ENCODE measurements at regions not wholly inside any gene's neighbourhood (a gene's known extent, or its start where the extent isn't known, plus 50 kb on each side); places are given as distances from the start of the nearest gene placed in this dataset.

DNA sequence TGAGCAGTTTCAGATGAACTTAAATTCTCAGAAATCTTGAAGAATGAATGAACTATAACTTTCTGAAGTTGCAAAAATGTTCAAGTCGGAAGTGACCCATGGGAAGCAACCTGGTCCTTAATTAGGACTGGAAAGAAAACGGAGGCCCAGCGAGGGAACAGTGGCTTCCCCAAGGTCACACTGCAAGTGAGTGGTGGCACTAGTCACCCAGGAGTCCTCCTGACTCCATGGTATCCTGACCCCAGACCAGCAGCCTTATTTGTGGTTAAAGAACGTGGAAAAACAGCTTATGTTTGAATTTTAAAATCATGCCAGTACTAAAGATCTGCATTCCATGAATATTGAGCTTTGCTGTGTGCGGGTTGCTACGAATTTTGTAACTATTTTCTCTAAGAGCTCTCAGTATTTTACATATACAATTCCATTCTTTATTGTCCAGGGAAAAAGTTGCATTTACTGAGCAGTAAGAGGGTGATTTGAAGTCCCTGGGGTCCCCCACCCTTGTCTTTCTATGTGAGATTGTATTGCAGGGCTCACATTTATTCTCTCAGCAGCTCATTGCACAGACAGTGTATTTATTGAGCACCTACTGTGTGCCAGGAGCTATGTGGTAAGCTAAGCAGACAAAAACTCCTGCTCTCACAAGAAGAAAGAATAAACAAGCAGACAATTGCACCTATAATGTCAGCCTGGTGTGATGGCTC, 61.6 kb upstream of the ATP5PO start:
- Histone ChIP-seq H3K27ac (ENCODE audit: low read depth in 1 of 2, low read length in 2 of 2) (peak overlapping the region; percentile 30 to 65), H3K27me3 (ENCODE audit: control insufficient read depth in 1 of 2, insufficient read depth in 2 of 2, low read length in 2 of 2) (no peaks in the 10 kb centered on the region), H3K4me1 (ENCODE audit: insufficient read depth, low read length) (peaks cover 34% of the 10 kb centered on the region), H3K4me3 (ENCODE audit: low read length) (no peak overlapping the region), H3K36me3 (ENCODE audit: insufficient read depth, low read length) (no peaks in the 10 kb centered on the region), H3K9me3 (ENCODE audit: control insufficient read depth in 1 of 2, insufficient read depth in 1 of 2, low read length in 2 of 2) (peaks cover 0 to 4% of the 10 kb centered on the region in 2 experiments)
- ATAC-seq (ENCODE audit: poor library complexity) (no peak), DNase-seq (no peak)
- peak overlapping the region; percentile 88 for H3K27ac Mint-ChIP-seq
- peaks cover 5% of the 10 kb centered on the region for H3K36me3 Mint-ChIP-seq (ENCODE audit: low read depth)
- peak overlapping the region; percentile 49 for H3K4me3 Mint-ChIP-seq
- intact Hi-C loops (cut with DNase I, micrococcal nuclease) = loop anchor here (5.0 kb wide), 2 partner anchors 40 to 55 kb away; no protein-coding TSS in a partner anchor
- no peaks in the 10 kb centered on the region for H3K27me3 Mint-ChIP-seq
- no peaks in the 10 kb centered on the region for H3K9me3 Mint-ChIP-seq
- ChIA-PET CTCF (interaction anchor here (3.5 to 3.9 kb wide), 2 partner anchors 53 to 96 kb away, joined by 8 to 20 read pairs; partner anchors contain the start of genes MRPS6 and SLC5A3), POLR2A (interaction anchor here (0.6 to 3.8 kb wide), 7 partner anchors 28 to 371 kb away, joined by 3 to 43 read pairs (median 4); no protein-coding TSS in a partner anchor)
- TF ChIP-seq, protein P1, sequence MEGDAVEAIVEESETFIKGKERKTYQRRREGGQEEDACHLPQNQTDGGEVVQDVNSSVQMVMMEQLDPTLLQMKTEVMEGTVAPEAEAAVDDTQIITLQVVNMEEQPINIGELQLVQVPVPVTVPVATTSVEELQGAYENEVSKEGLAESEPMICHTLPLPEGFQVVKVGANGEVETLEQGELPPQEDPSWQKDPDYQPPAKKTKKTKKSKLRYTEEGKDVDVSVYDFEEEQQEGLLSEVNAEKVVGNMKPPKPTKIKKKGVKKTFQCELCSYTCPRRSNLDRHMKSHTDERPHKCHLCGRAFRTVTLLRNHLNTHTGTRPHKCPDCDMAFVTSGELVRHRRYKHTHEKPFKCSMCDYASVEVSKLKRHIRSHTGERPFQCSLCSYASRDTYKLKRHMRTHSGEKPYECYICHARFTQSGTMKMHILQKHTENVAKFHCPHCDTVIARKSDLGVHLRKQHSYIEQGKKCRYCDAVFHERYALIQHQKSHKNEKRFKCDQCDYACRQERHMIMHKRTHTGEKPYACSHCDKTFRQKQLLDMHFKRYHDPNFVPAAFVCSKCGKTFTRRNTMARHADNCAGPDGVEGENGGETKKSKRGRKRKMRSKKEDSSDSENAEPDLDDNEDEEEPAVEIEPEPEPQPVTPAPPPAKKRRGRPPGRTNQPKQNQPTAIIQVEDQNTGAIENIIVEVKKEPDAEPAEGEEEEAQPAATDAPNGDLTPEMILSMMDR (IDR thresholded peaks at IDR 0.05) = no peak
- peaks cover 50% of the 10 kb centered on the region for H3K4me1 Mint-ChIP-seq (ENCODE audit: low read depth)

DNA sequence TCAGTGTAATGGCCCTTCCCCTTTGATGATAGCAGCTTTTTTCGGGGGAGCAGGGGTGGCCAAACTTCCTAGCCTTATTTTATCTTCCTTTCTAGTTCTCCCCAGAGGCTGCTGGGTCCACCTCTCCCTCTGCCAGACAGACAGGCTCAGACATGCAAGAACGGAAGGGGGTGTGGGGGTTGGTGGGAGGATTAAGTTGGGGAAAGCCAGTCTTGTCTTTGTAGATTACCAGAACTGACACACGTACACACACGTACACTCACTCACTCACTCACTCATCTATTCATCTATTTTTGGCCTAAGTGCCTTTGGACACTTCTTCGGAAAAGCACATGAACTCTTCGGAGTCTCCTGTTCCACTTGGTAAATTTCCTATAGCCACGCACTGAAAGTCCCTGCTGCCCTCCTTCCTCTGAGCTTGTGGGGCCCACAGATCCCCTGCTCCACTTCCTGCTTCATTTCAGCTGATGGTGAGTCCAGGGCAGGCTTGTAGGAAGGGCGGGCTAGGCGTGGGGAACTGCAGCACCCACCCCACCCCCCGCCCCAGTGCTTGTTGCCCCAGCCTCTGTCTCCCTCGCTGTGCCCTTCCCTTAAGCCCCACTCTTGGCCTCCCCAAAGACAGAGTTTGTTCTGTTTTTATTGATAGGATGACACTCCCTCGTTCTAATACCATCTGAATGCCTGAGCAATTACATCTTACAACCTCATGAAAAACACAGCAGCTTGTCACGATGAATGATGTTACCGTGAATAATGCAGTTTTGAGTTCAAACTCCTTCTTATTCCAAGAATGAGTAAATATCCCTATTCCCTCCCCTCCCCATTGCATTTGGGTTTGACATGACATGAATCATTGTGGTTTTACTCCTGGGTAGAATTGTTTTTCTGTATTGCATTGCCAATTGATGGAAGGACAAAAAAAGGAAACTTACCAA, 60.7 kb upstream of the ATP5PO start:
- peak; percentile 75 for ATAC-seq (ENCODE audit: poor library complexity)
- CTCF ChIA-PET = interaction anchor here (0.6 to 3.9 kb wide), 3 partner anchors 21 to 97 kb away, joined by 4 to 20 read pairs (median 8); partner anchors contain the start of genes MRPS6 and SLC5A3

More for the DNA sequence above, 60.7 kb upstream of the ATP5PO start:
- peak; percentile 19 to 80 (median 54) for DNase-seq
- H3K27me3 ChIP-seq (ENCODE audit: control insufficient read depth in 1 of 2, insufficient read depth in 2 of 2, low read length in 2 of 2) = no peaks in the 10 kb centered on the region
- H3K4me1 ChIP-seq (ENCODE audit: insufficient read depth, low read length) = peaks cover 34% of the 10 kb centered on the region
- intact Hi-C loops (cut with DNase I, micrococcal nuclease) = loop anchor here (5.0 kb wide), 2 partner anchors 39 to 54 kb away; no protein-coding TSS in a partner anchor
- peak overlapping the region; percentile 65 to 71 for H3K27ac ChIP-seq (ENCODE audit: low read depth in 1 of 2, low read length in 2 of 2)
- TF ChIP-seq, protein P1 (IDR thresholded peaks at IDR 0.05) = no peak
- peak overlapping the region; percentile 88 for H3K27ac Mint-ChIP-seq
- POLR2A ChIA-PET = interaction anchor here (0.6 to 3.8 kb wide), 8 partner anchors 28 to 1237 kb away, joined by 3 to 43 read pairs (median 4); no protein-coding TSS in a partner anchor
- peak overlapping the region; percentile 15 for H3K4me3 ChIP-seq (ENCODE audit: low read length)
- H3K36me3 ChIP-seq (ENCODE audit: insufficient read depth, low read length) = peaks cover 3% of the 10 kb centered on the region
- peak overlapping the region; percentile 49 for H3K4me3 Mint-ChIP-seq
- peaks cover 50% of the 10 kb centered on the region for H3K4me1 Mint-ChIP-seq (ENCODE audit: low read depth)
- H3K9me3 ChIP-seq (ENCODE audit: control insufficient read depth in 1 of 2, insufficient read depth in 1 of 2, low read length in 2 of 2) = peaks cover 0 to 4% of the 10 kb centered on the region in 2 experiments
- H3K9me3 Mint-ChIP-seq = no peaks in the 10 kb centered on the region
- peaks cover 13% of the 10 kb centered on the region for H3K36me3 Mint-ChIP-seq (ENCODE audit: low read depth)
- H3K27me3 Mint-ChIP-seq = no peaks in the 10 kb centered on the region

All from CD4-positive, alpha-beta T cell (primary cell).